BJ (cell line): ENCODE measurements at regions not wholly inside any gene's neighbourhood (a gene's known extent, or its start where the extent isn't known, plus 50 kb on each side); places are given as distances from the start of the nearest gene placed in this dataset.
"Not testable (repeated sequence)": the region's sequence is repeated elsewhere in the genome, so short reads cannot be mapped to it uniquely, and the experiment has no call there.

ENCODE experiments used
- CTCF ChIA-PET: fragments of 350-600 bp; formaldehyde crosslinking; extraction: SDS; loops from one replicate; lab custom pipeline; 2021; ENCODE audit warnings: antibody characterized with exemption, inconsistent platforms; lab: Yijun Ruan, JAX
- POLR2A ChIA-PET: fragments of 300-600 bp; sonication (Branson Sonifier 250); formaldehyde crosslinking; extraction: SDS; loops from one replicate; lab custom pipeline; 2021; ENCODE audit warnings: antibody characterized with exemption; lab: Charles Lee
- DNase-seq: peaks from one replicate; pipeline ENCODE4 v3.0.0-alpha.2; 2011; ENCODE audit warnings: low read depth
- H3K27me3 ChIP-seq: 2 replicates; pipeline ENCODE4 v1.6.0; 2011; ENCODE audit warnings: low read length; ENCODE audit not compliant: control insufficient read depth, insufficient read depth
- H3K36me3 ChIP-seq: 2 replicates; pipeline ENCODE4 v1.5.1; 2011; ENCODE audit warnings: low read length; ENCODE audit not compliant: control insufficient read depth, insufficient read depth
- H3K4me3 ChIP-seq: 2 replicates; pipeline ENCODE4 v1.5.1; 2011; ENCODE audit warnings: low read depth, mild to moderate bottlenecking, control low read depth, low read length
- CTCF ChIP-seq: IDR thresholded peaks from 2 replicates; pipeline ENCODE4 v1.5.1; 2011; ENCODE audit warnings: low read depth, mild to moderate bottlenecking, control low read depth, inconsistent platforms, low read length, moderate library complexity; ENCODE audit not compliant: insufficient read depth

DNA sequence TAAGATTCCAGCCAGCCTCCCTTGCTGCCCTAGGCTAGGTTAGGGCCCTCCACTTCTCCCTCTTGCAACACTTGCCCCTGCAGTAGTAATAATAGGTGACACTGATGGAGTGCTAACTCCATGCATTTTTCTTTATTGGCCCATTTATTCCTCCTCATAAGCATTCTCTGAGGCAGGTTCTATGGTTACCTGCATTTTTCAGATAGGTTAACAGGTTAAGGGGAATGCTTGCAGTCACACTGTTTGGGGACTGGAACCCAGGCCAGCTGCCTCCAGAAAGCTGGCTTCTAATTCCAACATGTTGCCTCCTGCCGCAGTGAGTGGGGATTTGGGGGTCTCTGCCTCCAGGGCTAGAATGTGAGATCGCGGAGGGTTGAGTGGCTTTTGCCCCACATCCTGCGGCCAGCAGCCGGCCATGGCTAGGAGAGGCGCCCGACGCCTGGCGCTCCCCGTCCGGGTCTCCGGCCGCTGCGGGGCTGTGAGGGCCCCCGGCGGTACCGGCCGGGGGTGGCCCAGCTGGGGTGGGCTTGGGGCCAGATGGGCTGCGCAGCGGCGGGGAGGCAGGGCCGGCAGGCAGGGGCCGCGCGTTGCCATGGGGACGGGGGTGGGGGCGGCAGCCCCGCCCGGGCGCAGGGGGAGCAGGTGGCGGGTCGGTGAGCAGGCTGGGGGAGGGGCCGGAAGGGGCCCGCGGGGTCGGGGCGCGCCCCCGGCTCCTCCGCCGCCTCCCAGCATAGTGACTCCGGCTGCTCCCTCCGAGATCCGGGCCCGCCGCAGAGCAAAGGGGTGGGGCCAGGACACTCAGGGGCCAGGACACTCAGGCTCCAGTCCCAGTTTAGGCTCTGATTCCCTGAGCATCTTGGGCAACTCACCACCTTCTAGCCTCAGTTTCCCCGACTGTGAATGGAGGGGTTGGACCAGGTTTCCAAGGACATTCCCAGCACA is 68.4 kb upstream of the SSBP3 start:
- ChIA-PET POLR2A (no interaction called here), CTCF (no interaction called here)
- Histone ChIP-seq H3K36me3 (no peaks in the 10 kb centered on the region), H3K4me3 (peak overlapping the region; percentile 16), H3K27me3 (peaks cover 29% of the 10 kb centered on the region)
- no peak for TF ChIP-seq CTCF
- DNase-seq: no peak

- ChIA-PET POLR2A (no interaction called here), CTCF (no interaction called here)
- DNase-seq: no peak
- no peak for TF ChIP-seq CTCF
- peaks cover 27% of the 10 kb centered on the region for H3K27me3 ChIP-seq
- no peak overlapping the region for H3K4me3 ChIP-seq
- H3K36me3 ChIP-seq: no peaks in the 10 kb centered on the region
Observed at GRCh38 chr1:54471588-54471987, 65.4 kb upstream of the SSBP3 start.

DNA sequence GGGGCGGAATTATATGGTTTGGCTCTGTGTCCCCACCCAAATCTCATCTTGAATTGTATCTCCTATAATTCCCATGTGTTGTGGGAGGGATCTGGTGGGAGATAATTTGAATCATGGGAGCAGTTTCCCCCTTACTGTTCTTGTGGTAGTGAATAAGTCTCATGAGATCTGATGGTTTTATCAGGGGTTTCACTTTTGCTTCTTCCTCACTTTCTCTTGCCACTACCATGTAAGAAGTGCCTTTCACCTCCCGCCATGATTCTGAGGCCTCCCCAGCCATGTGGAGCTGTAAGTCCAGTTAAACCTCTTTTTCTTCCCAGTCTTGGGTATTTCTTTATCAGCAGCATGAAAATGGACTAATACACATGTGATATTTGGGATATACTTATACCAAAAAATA is 63.2 kb upstream of the SSBP3 start:
- POLR2A ChIA-PET, H3K36me3 ChIP-seq, H3K4me3 ChIP-seq, DNase-seq: not testable (repeated sequence)
- peaks cover 11% of the 10 kb centered on the region for H3K27me3 ChIP-seq
- CTCF ChIA-PET: interaction anchor here (1.0 kb wide), 1 partner anchor 196 kb away, joined by 3 read pairs; no protein-coding TSS in a partner anchor

- POLR2A ChIA-PET, H3K36me3 ChIP-seq, DNase-seq, H3K27me3 ChIP-seq, H3K4me3 ChIP-seq: not testable (repeated sequence)
- CTCF ChIA-PET: interaction anchor here (1.0 kb wide), 1 partner anchor 195 kb away, joined by 3 read pairs; no protein-coding TSS in a partner anchor
- TF ChIP-seq CTCF: 0 out of 2 replicates have a peak, but pooled peaks have one; percentile 10
Observed at GRCh38 chr1:54468288-54469084, 62.3 kb upstream of the SSBP3 start.

DNA sequence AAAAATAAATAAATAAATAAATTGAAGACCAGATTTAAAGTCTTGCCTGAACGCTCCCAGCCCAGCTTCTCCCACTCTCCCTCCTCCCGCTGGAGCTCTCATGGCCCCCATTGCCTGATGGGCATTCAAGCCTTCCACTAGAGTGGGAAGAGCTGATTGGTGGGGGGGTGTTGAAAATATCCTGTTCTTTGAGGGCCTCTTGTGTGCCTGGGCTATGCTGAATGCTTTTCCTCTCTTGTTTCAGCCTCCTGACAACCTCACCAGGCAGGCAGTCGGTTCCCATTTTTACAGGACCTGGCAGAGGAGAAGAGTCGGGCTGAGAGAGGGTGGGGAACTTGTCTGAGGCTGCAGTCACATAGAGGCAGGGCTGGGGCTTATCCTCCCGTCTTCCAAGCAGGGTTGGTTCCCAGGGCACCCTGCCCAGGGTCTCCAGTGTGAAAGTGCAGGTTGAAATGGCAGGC is 59.2 kb upstream of the SSBP3 start:
- Histone ChIP-seq H3K4me3 (no peak overlapping the region), H3K27me3 (no peaks in the 10 kb centered on the region), H3K36me3 (no peaks in the 10 kb centered on the region)
- CTCF ChIA-PET: no interaction called here
- TF ChIP-seq CTCF: no peak
- POLR2A ChIA-PET: no interaction called here
- no peak for DNase-seq
